AG09309 (cell line): ENCODE measurements at regions not wholly inside any gene's neighbourhood (a gene's known extent, or its start where the extent isn't known, plus 50 kb on each side); places are given as distances from the start of the nearest gene placed in this dataset.

Experiments used
- DNase-seq: peaks from one replicate; pipeline ENCODE4 v3.0.0-alpha.2; 2010; ENCODE audit warnings: low read depth
- H3K4me3 ChIP-seq: 2 replicates; pipeline ENCODE4 v1.5.1; 2011; ENCODE audit warnings: mild to moderate bottlenecking, low read depth, low read length, moderate library complexity; ENCODE audit not compliant: control insufficient read depth
- CTCF ChIP-seq: IDR thresholded peaks from 2 replicates; pipeline ENCODE4 v1.5.1; 2011; ENCODE audit warnings: mild to moderate bottlenecking, low read depth, low read length, inconsistent platforms; ENCODE audit not compliant: insufficient read depth, control insufficient read depth; ENCODE audit errors: missing control alignments

- DNase-seq = no peak
- H3K4me3 ChIP-seq = no peak overlapping the region
- no peak for TF ChIP-seq CTCF
These were observed 89.8 kb upstream of the GNAO1 start for GRCh38 chr16:56101480-56101879.

GRCh38 chr16:56097306-56097705 is 94.0 kb upstream of the GNAO1 start:
- no peak for TF ChIP-seq CTCF
- DNase-seq = no peak
- no peak overlapping the region for H3K4me3 ChIP-seq

- H3K4me3 ChIP-seq = no peak overlapping the region
- TF ChIP-seq CTCF = no peak
- no peak for DNase-seq
These were observed 97.1 kb upstream of the GNAO1 start for GRCh38 chr16:56094231-56094630.

- DNase-seq = no peak
- TF ChIP-seq CTCF = no peak
These were observed 98.2 kb upstream of the GNAO1 start for GRCh38 chr16:56093055-56093454.

GRCh38 chr16:56090076-56090475 is 101.2 kb upstream of the GNAO1 start:
- no peak overlapping the region for H3K4me3 ChIP-seq
- no peak for DNase-seq

More at GRCh38 chr16:56093055-56093454, 98.2 kb upstream of the GNAO1 start:
- no peak overlapping the region for H3K4me3 ChIP-seq

GRCh38 chr16:56087626-56088025 is 103.7 kb upstream of the GNAO1 start:
- no peak overlapping the region for H3K4me3 ChIP-seq
- no peak for TF ChIP-seq CTCF
- no peak for DNase-seq

More at GRCh38 chr16:56090076-56090475, 101.2 kb upstream of the GNAO1 start:
- TF ChIP-seq CTCF = no peak

GRCh38 chr16:56081371-56081770 is 109.9 kb upstream of the GNAO1 start:
- no peak overlapping the region for H3K4me3 ChIP-seq
- no peak for TF ChIP-seq CTCF
- no peak for DNase-seq
